Neural cell (in vitro differentiated cells): ENCODE measurements at regions not wholly inside any gene's neighbourhood (a gene's known extent, or its start where the extent isn't known, plus 50 kb on each side); places are given as distances from the start of the nearest gene placed in this dataset.

ENCODE experiments used
- H2AFZ ChIP-seq: fragments of 200-600, 300-800 bp; sonication (generic), shearing (Covaris generic); 2 replicates; pipeline ENCODE4 v1.6.0; 2014; ENCODE audit warnings: low read depth, mild to moderate bottlenecking, antibody characterized with exemption, low read length, moderate library complexity
- H3F3A ChIP-seq: fragments of 200-600 bp; shearing (Covaris generic); 2 replicates; pipeline ENCODE4 v1.6.1; 2016; ENCODE audit warnings: mild to moderate bottlenecking, moderate library complexity, mixed read lengths, antibody characterized with exemption, low read length; ENCODE audit not compliant: insufficient read depth, poor library complexity, severe bottlenecking
- H3K27ac ChIP-seq: fragments of 200-600, 300-800 bp; sonication (generic), shearing (Covaris generic); 2 replicates; pipeline ENCODE4 v1.5.1; 2014; ENCODE audit warnings: mild to moderate bottlenecking, low read length, moderate library complexity
- H3K27me3 ChIP-seq: fragments of 300-800, 200-600 bp; sonication (generic), shearing (Covaris generic); 2 replicates; pipeline ENCODE4 v1.6.0; 2014; ENCODE audit warnings: mild to moderate bottlenecking, low read depth, low read length, moderate library complexity; ENCODE audit not compliant: insufficient read depth
- H3K36me3 ChIP-seq: fragments of 300-800, 200-600 bp; sonication (generic), shearing (Covaris generic); 2 replicates; pipeline ENCODE4 v1.5.1; 2014; ENCODE audit warnings: mild to moderate bottlenecking, antibody characterized with exemption, low read length, moderate library complexity; ENCODE audit not compliant: insufficient read depth
- H3K4me2 ChIP-seq: fragments of 300-800, 200-600 bp; sonication (generic), shearing (Covaris generic); 2 replicates; pipeline ENCODE4 v1.6.0; 2014; ENCODE audit warnings: mild to moderate bottlenecking, low read length
- H3K4me3 ChIP-seq: fragments of 300-800, 200-600 bp; sonication (generic), shearing (Covaris generic); 2 replicates; pipeline ENCODE4 v1.5.1; 2014; ENCODE audit warnings: mild to moderate bottlenecking, low read length, moderate library complexity
- H3K79me2 ChIP-seq: fragments of 200-600 bp; shearing (Covaris generic); replicated peaks from 2 replicates; pipeline ENCODE4 v1.6.0; 2014; ENCODE audit warnings: mild to moderate bottlenecking, low read length, moderate library complexity; ENCODE audit not compliant: insufficient read depth
- H3K9ac ChIP-seq: fragments of 300-800, 200-600 bp; sonication (generic), shearing (Covaris generic); 2 replicates; pipeline ENCODE4 v1.6.1; 2016; ENCODE audit warnings: mild to moderate bottlenecking, low read length, mixed read lengths
- H3K9me2 ChIP-seq: fragments of 200-600 bp; shearing (Covaris generic); 2 replicates; pipeline ENCODE4 v1.6.1; 2016; ENCODE audit warnings: mild to moderate bottlenecking, low read length, mixed read lengths; ENCODE audit not compliant: insufficient read depth
- H3K9me3 ChIP-seq: fragments of 200-600, 300-800 bp; sonication (generic), shearing (Covaris generic); 2 replicates; pipeline ENCODE4 v1.6.1; 2016; ENCODE audit warnings: mild to moderate bottlenecking, mixed run types, low read length, moderate library complexity, mixed read lengths
- H4K20me1 ChIP-seq: fragments of 200-600 bp; shearing (Covaris generic); 2 replicates; pipeline ENCODE4 v1.6.1; 2016; ENCODE audit warnings: mild to moderate bottlenecking, mixed run types; ENCODE audit not compliant: insufficient read depth
- EP300 ChIP-seq: fragments of 450-650 bp; conservative IDR thresholded peaks from 2 replicates; pipeline ENCODE4 v1.6.1; 2014; ENCODE audit warnings: antibody characterized with exemption, mild to moderate bottlenecking, moderate library complexity; ENCODE audit not compliant: poor library complexity, severe bottlenecking
- EZH2 ChIP-seq: fragments of 200-600, 300-800 bp; shearing (Covaris generic), sonication (generic); IDR thresholded peaks from 2 replicates; pipeline ENCODE4 v1.6.1; 2014; ENCODE audit warnings: antibody characterized with exemption, low read length, borderline replicate concordance, mild to moderate bottlenecking; ENCODE audit not compliant: insufficient read depth, poor library complexity, severe bottlenecking
- MXI1 ChIP-seq: fragments of 450-650 bp; conservative IDR thresholded peaks from 2 replicates; pipeline ENCODE4 v1.6.1; 2014; ENCODE audit warnings: antibody characterized with exemption, mild to moderate bottlenecking; ENCODE audit not compliant: poor library complexity, severe bottlenecking
- POLR2AphosphoS5 ChIP-seq: IDR thresholded peaks from 2 replicates; pipeline ENCODE4 v1.6.1; 2012
- RAD21 ChIP-seq: fragments of 450-650 bp; conservative IDR thresholded peaks from 2 replicates; pipeline ENCODE4 v1.6.1; 2014; ENCODE audit warnings: antibody characterized with exemption, mild to moderate bottlenecking, moderate library complexity
- SMC3 ChIP-seq: fragments of 450-650 bp; conservative IDR thresholded peaks from 2 replicates; pipeline ENCODE4 v1.6.1; 2014; ENCODE audit warnings: antibody characterized with exemption, mild to moderate bottlenecking, moderate library complexity; ENCODE audit not compliant: poor library complexity
- TAF1 ChIP-seq: IDR thresholded peaks from 2 replicates; pipeline ENCODE4 v1.6.1; 2012; ENCODE audit warnings: low read depth
- TF ChIP-seq, protein P1 (sequence below): fragments of 450-650 bp; IDR thresholded peaks from 2 replicates; pipeline ENCODE4 v1.5.1; 2014; ENCODE audit warnings: antibody characterized with exemption, mild to moderate bottlenecking, moderate library complexity; ENCODE audit not compliant: poor library complexity, severe bottlenecking
- TF ChIP-seq, protein P2 (sequence below): IDR thresholded peaks from 2 replicates; pipeline ENCODE4 v1.6.1; 2012; ENCODE audit warnings: borderline replicate concordance

DNA sequence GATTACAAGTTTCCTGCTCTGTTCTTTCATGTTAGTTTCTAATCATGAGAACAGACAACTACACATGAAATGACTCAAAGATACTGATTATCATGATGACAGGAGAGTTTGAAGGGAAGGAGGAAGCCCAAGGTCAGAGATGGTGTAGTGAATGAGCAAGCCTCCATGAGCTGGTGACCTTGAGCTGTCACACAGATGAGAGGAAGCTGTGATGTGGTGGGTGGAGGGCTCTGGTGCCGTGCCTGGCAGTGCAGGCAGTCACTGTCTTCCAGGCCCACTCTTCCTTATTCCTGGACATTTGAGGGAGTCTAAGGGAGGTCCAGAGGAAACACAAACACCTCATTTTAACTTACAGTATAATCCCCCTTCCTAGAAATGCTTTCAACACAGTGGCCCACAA is 133.4 kb upstream of the ROPN1 start:
- Histone ChIP-seq H2AFZ (no peak overlapping the region), H3K27me3 (no peaks in the 10 kb centered on the region), H3K9me2 (no peaks in the 10 kb centered on the region), H3K4me2 (no peak overlapping the region), H3F3A (no peaks in the 10 kb centered on the region), H3K9me3 (no peaks in the 10 kb centered on the region), H3K4me3 (no peak overlapping the region), H3K79me2 (peaks cover 21% of the 10 kb centered on the region), H3K27ac (no peak overlapping the region), H4K20me1 (peaks cover 15% of the 10 kb centered on the region), H3K9ac (no peak overlapping the region), H3K36me3 (no peaks in the 10 kb centered on the region)
- no peak for TF ChIP-seq MXI1
- no peak for TF ChIP-seq EZH2

GRCh38 chr3:124126436-124127023 is 134.6 kb upstream of the ROPN1 start:
- Histone ChIP-seq H2AFZ (no peak overlapping the region), H3F3A (no peaks in the 10 kb centered on the region), H3K9me3 (no peaks in the 10 kb centered on the region), H3K36me3 (no peaks in the 10 kb centered on the region), H3K9me2 (no peaks in the 10 kb centered on the region), H3K27ac (no peak overlapping the region), H3K4me2 (no peak overlapping the region), H3K79me2 (peaks cover 15% of the 10 kb centered on the region), H3K4me3 (no peak overlapping the region), H3K27me3 (no peaks in the 10 kb centered on the region), H4K20me1 (peaks cover 10% of the 10 kb centered on the region), H3K9ac (no peak overlapping the region)
- TF ChIP-seq EP300 = no peak

- Histone ChIP-seq H2AFZ (no peak overlapping the region), H3K9me3 (no peaks in the 10 kb centered on the region), H3F3A (no peaks in the 10 kb centered on the region), H3K27ac (no peak overlapping the region), H3K27me3 (no peaks in the 10 kb centered on the region), H3K79me2 (peaks cover 19% of the 10 kb centered on the region), H3K9ac (no peak overlapping the region), H3K4me2 (no peak overlapping the region), H3K4me3 (no peak overlapping the region), H3K36me3 (peaks cover 3% of the 10 kb centered on the region), H3K9me2 (no peaks in the 10 kb centered on the region), H4K20me1 (peaks cover 4% of the 10 kb centered on the region)
- TF ChIP-seq EZH2 (no peak), MXI1 (no peak), TAF1 (no peak), POLR2AphosphoS5 (no peak), RAD21 (no peak), SMC3 (no peak), EP300 (no peak)
- TF ChIP-seq, protein P1, sequence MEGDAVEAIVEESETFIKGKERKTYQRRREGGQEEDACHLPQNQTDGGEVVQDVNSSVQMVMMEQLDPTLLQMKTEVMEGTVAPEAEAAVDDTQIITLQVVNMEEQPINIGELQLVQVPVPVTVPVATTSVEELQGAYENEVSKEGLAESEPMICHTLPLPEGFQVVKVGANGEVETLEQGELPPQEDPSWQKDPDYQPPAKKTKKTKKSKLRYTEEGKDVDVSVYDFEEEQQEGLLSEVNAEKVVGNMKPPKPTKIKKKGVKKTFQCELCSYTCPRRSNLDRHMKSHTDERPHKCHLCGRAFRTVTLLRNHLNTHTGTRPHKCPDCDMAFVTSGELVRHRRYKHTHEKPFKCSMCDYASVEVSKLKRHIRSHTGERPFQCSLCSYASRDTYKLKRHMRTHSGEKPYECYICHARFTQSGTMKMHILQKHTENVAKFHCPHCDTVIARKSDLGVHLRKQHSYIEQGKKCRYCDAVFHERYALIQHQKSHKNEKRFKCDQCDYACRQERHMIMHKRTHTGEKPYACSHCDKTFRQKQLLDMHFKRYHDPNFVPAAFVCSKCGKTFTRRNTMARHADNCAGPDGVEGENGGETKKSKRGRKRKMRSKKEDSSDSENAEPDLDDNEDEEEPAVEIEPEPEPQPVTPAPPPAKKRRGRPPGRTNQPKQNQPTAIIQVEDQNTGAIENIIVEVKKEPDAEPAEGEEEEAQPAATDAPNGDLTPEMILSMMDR = no peak
- TF ChIP-seq, protein P2, sequence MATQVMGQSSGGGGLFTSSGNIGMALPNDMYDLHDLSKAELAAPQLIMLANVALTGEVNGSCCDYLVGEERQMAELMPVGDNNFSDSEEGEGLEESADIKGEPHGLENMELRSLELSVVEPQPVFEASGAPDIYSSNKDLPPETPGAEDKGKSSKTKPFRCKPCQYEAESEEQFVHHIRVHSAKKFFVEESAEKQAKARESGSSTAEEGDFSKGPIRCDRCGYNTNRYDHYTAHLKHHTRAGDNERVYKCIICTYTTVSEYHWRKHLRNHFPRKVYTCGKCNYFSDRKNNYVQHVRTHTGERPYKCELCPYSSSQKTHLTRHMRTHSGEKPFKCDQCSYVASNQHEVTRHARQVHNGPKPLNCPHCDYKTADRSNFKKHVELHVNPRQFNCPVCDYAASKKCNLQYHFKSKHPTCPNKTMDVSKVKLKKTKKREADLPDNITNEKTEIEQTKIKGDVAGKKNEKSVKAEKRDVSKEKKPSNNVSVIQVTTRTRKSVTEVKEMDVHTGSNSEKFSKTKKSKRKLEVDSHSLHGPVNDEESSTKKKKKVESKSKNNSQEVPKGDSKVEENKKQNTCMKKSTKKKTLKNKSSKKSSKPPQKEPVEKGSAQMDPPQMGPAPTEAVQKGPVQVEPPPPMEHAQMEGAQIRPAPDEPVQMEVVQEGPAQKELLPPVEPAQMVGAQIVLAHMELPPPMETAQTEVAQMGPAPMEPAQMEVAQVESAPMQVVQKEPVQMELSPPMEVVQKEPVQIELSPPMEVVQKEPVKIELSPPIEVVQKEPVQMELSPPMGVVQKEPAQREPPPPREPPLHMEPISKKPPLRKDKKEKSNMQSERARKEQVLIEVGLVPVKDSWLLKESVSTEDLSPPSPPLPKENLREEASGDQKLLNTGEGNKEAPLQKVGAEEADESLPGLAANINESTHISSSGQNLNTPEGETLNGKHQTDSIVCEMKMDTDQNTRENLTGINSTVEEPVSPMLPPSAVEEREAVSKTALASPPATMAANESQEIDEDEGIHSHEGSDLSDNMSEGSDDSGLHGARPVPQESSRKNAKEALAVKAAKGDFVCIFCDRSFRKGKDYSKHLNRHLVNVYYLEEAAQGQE = no peak
Observed at GRCh38 chr3:124131158-124131557, 139.2 kb upstream of the ROPN1 start.
